ENCODE measurements at regions not wholly inside any gene's neighbourhood (a gene's known extent, or its start where the extent isn't known, plus 50 kb on each side); places are given as distances from the start of the nearest gene placed in this dataset.

DNA sequence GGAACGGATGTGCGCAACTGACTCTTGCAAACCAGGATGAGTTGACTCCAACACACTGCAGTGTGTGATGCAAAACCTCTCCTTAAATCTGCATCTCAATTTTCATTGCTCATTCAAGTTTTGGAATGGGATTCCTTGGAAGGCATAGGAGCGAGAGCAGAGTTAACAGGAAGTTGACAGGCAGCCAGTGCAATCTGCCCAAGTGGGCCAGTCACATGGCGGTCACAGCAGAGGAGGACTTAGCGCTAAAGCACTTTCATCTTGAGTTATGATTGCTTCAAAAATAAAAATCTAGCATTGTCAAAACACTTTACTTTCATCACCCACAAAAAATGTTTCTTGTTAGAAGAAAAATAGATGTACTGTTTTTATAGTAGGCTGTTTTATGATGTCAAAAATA is 439.0 kb downstream of the FBXO15 start:
- TF ChIP-seq POLR2A (IDR thresholded peaks at IDR 0.05) (no peak), EP300 (IDR thresholded peaks at IDR 0.05) (no peak), POLR2AphosphoS5 (IDR thresholded peaks at IDR 0.05) (no peak)
- TF ChIP-seq, protein P1, sequence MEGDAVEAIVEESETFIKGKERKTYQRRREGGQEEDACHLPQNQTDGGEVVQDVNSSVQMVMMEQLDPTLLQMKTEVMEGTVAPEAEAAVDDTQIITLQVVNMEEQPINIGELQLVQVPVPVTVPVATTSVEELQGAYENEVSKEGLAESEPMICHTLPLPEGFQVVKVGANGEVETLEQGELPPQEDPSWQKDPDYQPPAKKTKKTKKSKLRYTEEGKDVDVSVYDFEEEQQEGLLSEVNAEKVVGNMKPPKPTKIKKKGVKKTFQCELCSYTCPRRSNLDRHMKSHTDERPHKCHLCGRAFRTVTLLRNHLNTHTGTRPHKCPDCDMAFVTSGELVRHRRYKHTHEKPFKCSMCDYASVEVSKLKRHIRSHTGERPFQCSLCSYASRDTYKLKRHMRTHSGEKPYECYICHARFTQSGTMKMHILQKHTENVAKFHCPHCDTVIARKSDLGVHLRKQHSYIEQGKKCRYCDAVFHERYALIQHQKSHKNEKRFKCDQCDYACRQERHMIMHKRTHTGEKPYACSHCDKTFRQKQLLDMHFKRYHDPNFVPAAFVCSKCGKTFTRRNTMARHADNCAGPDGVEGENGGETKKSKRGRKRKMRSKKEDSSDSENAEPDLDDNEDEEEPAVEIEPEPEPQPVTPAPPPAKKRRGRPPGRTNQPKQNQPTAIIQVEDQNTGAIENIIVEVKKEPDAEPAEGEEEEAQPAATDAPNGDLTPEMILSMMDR (IDR thresholded peaks at IDR 0.05) = no peak
- WGBS, 2 donors (ENCODE audit: low coverage in 1 of 2) = 67 to 71% methylated on average over 1 to 3 of the region's 5 CpGs

DNA sequence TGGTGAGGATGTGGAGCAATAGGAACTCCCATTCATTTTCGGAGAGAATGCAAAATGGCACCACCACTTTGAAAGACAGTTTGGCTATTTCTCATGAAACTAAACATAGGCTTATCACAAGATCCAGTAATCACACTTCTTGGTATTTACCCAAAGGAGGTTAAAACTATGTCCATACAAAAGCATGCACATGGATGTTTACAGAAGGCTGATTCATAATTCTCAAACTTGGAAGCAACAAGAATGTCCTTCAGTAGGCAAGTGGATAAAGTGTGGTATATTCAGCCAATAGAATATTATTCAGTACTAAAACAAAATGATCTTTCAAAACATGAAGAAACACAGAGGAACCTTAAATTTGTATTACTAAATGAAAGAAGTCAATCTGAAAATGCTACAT is 440.6 kb downstream of the FBXO15 start:
- TF ChIP-seq POLR2A (IDR thresholded peaks at IDR 0.05) (no peak), POLR2AphosphoS5 (IDR thresholded peaks at IDR 0.05) (no peak), EP300 (IDR thresholded peaks at IDR 0.05) (no peak)
- TF ChIP-seq, protein P1 (IDR thresholded peaks at IDR 0.05) = no peak
- Histone ChIP-seq H3K4me1 (no peaks in the 10 kb centered on the region), H3K9me3 (no peaks in the 10 kb centered on the region), H3K27ac (no peak overlapping the region), H3K36me3 (no peaks in the 10 kb centered on the region), H3K27me3 (no peaks in the 10 kb centered on the region), H3K4me3 (no peak overlapping the region)
- ATAC-seq = no peak
- WGBS, 2 donors (ENCODE audit: low coverage in 1 of 2) = 69 to 75% methylated on average over 1 of the region's 1 CpG

More for the DNA sequence above, 439.0 kb downstream of the FBXO15 start:
- H3K4me3 ChIP-seq = no peak overlapping the region
- H3K9me3 ChIP-seq = no peaks in the 10 kb centered on the region
- no peak overlapping the region for H3K27ac ChIP-seq
- H3K36me3 ChIP-seq = no peaks in the 10 kb centered on the region
- ATAC-seq = no peak
- no peaks in the 10 kb centered on the region for H3K4me1 ChIP-seq
- H3K27me3 ChIP-seq = no peaks in the 10 kb centered on the region

DNA sequence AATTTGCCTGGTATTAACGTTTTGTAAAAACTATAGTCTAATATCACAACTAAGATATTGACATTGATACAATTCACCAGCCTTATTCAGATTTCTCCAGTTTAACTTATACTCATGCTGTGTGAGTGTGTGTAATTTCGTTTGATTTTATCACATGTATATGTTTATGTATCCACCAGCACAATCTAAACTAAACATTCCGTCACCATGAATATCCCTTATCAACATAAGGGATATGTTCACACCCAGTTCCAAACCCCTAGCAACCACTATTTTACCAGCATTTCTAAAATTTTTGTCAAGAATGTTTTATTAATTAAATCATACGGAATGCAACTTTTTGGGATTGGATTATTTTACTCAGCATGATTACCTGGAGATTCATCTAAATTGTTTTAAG is 450.3 kb downstream of the FBXO15 start:
- Histone ChIP-seq H3K4me3 (no peak overlapping the region), H3K27me3 (no peaks in the 10 kb centered on the region), H3K4me1 (no peaks in the 10 kb centered on the region), H3K27ac (no peak overlapping the region), H3K36me3 (no peaks in the 10 kb centered on the region), H3K9me3 (no peaks in the 10 kb centered on the region)
- no peak for ATAC-seq
- 45 to 50% methylated on average over 4 of the region's 4 CpGs for WGBS, 2 donors (ENCODE audit: low coverage in 1 of 2)
- TF ChIP-seq POLR2AphosphoS5 (IDR thresholded peaks at IDR 0.05) (no peak), POLR2A (IDR thresholded peaks at IDR 0.05) (no peak), EP300 (IDR thresholded peaks at IDR 0.05) (no peak)
- TF ChIP-seq, protein P1 (IDR thresholded peaks at IDR 0.05) = no peak

DNA sequence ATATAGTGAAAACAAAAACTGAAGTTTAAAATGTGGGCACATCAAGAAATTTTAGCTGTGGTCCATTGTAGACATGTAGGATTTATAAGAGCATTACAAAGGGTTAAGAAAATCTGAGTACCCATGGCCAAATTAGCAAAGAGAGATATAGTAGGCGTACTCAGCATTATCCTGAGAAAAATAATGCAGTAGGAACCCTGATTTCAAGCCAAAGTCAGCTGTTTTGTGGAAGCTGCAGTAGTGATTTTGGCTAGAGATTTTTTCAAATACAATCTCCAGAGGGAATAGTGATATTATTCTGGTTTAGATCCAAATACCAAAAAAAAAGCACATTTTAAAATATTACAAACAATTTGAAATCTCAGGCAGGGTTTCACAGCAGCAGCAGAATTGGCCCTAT is 450.9 kb downstream of the FBXO15 start:
- peaks cover 1% of the 10 kb centered on the region for H3K27me3 ChIP-seq
- no peak overlapping the region for H3K4me3 ChIP-seq
- TF ChIP-seq POLR2A (IDR thresholded peaks at IDR 0.05) = no peak
- TF ChIP-seq POLR2AphosphoS5 (IDR thresholded peaks at IDR 0.05) = no peak
- TF ChIP-seq, protein P1 (IDR thresholded peaks at IDR 0.05) = no peak
- TF ChIP-seq EP300 (IDR thresholded peaks at IDR 0.05) = no peak
- no peak for ATAC-seq
- WGBS, 2 donors (ENCODE audit: low coverage in 1 of 2) = 28 to 44% methylated on average over 1 of the region's 1 CpG
- no peak overlapping the region for H3K27ac ChIP-seq
- H3K4me1 ChIP-seq = no peaks in the 10 kb centered on the region
- no peaks in the 10 kb centered on the region for H3K36me3 ChIP-seq
- H3K9me3 ChIP-seq = no peaks in the 10 kb centered on the region

DNA sequence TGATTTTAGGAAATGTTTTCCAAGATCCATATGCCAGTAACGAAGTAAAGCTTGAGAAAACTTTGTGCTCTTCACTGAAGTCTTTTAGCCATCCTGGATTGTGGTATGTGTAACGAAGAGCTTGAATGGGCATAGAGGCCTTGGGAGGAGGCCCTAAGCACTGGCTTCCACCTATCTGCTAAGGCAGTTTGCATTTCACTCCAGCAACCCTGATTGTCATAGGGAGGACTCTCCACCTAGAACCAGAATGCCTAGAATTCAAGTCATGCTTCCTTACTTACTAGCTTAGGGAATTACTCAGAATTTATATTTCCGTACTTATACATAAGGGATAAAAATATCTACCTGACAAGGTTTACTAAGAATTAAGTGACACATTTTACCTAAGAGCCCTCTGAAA is 451.5 kb downstream of the FBXO15 start:
- Histone ChIP-seq H3K36me3 (no peaks in the 10 kb centered on the region), H3K4me3 (no peak overlapping the region), H3K27ac (no peak overlapping the region), H3K4me1 (no peaks in the 10 kb centered on the region), H3K27me3 (peaks cover 5% of the 10 kb centered on the region), H3K9me3 (no peaks in the 10 kb centered on the region)
- ATAC-seq = no peak
- TF ChIP-seq EP300 (IDR thresholded peaks at IDR 0.05) (no peak), POLR2AphosphoS5 (IDR thresholded peaks at IDR 0.05) (no peak)
- TF ChIP-seq, protein P1 (IDR thresholded peaks at IDR 0.05) = no peak
- WGBS, 2 donors (ENCODE audit: low coverage in 1 of 2) = 65 to 74% methylated on average over 2 to 3 of the region's 3 CpGs

Measured in gastroesophageal sphincter (tissue), 4 donors.